NT2/D1 (cell line): ENCODE measurements at regions not wholly inside any gene's neighbourhood (a gene's known extent, or its start where the extent isn't known, plus 50 kb on each side); places are given as distances from the start of the nearest gene placed in this dataset.
"Not testable (repeated sequence)": the region's sequence is repeated elsewhere in the genome, so short reads cannot be mapped to it uniquely, and the experiment has no call there.

Experiments
- DNase-seq: peaks from one replicate; pipeline ENCODE4 v3.0.0-alpha.2; 2011; ENCODE audit warnings: low read depth, low spot score
- H3K27me3 ChIP-seq: 2 replicates; pipeline ENCODE4 v1.6.0; 2011; ENCODE audit warnings: mild to moderate bottlenecking; ENCODE audit not compliant: insufficient read length, insufficient read depth
- H3K36me3 ChIP-seq: 2 replicates; pipeline ENCODE4 v1.6.1; 2011; ENCODE audit warnings: mild to moderate bottlenecking, low read length, mixed read lengths; ENCODE audit not compliant: insufficient read depth, insufficient read length
- H3K4me1 ChIP-seq: 2 replicates; pipeline ENCODE4 v1.5.1; 2011; ENCODE audit not compliant: insufficient read depth, insufficient read length
- H3K4me3 ChIP-seq: 2 replicates; pipeline ENCODE4 v1.5.1; 2011; ENCODE audit warnings: low read depth; ENCODE audit not compliant: insufficient read length
- H3K9ac ChIP-seq: 2 replicates; pipeline ENCODE4 v1.6.0; 2011; ENCODE audit warnings: low read depth; ENCODE audit not compliant: insufficient read length
- H3K9me3 ChIP-seq: 2 replicates; pipeline ENCODE4 v1.5.1; 2011; ENCODE audit warnings: mild to moderate bottlenecking, low read length; ENCODE audit not compliant: insufficient read depth
- SUZ12 ChIP-seq: IDR thresholded peaks from 2 replicates; pipeline ENCODE4 v1.6.1; 2011; ENCODE audit not compliant: insufficient read length, insufficient read depth; ENCODE audit errors: extremely low read depth
- YY1 ChIP-seq: IDR thresholded peaks from 2 replicates; pipeline ENCODE4 v1.6.1; 2011; ENCODE audit not compliant: insufficient read length, insufficient read depth
- ZNF274 ChIP-seq: IDR thresholded peaks from 2 replicates; pipeline ENCODE4 v1.6.1; 2011; ENCODE audit warnings: mild to moderate bottlenecking, low read depth, low read length

DNA sequence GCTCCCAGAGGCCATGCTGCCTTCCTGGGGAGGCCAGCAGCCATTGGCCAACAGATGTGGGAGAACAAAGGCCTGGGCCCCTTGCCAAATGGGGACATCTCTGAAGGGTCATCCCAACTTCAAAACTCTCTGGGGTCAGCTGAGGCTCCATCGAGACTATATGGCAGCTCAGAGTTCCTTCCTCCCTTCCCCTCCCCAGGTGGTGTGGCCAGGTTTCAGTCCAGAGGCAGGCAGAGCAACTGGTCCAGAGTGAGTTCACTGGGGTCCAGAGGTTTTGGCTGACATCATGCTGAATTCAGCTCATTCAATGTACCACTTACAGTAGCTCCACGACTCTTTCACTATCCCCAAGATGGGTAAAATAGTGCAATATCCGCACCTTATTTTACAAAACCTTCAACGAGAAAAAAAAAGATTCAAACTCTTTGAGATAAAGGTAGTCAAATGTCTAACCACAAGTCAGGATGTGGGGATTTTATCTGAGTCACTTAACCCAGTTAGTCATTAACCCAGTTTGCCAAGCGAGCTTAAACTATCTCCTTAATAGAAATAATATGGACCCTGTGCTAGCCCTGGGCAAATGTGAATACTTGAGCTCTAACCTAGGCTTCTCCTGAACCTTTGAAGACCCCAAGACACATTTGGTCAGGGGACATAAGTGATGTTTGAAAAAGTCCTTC lies 108.4 kb upstream of the PLEKHG1 start:
- Histone ChIP-seq H3K9ac (no peak overlapping the region), H3K27me3 (no peaks in the 10 kb centered on the region), H3K4me3 (no peak overlapping the region), H3K36me3 (no peaks in the 10 kb centered on the region), H3K4me1 (peaks cover 4% of the 10 kb centered on the region), H3K9me3 (no peaks in the 10 kb centered on the region)
- TF ChIP-seq YY1: no peak
- TF ChIP-seq ZNF274: no peak
- no peak for TF ChIP-seq SUZ12
- no peak for DNase-seq

DNA sequence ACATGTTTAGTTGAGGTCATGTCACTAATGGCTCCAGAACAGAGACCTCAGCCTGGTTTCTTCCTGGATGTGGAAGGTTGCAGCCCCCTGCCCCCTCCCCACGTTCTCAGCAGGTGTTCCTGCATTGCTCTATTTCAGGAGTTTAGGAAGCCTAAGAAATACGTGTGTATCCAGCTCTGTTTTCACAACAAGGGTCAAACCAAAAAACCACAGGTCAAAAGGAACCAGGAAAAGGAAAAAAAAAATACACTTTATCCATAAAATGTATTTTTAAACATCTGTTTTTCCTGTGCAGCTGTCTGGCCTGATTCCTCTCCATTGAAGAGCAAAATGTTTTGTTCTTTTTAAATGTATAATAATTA lies 107.9 kb upstream of the PLEKHG1 start:
- peaks cover 4% of the 10 kb centered on the region for H3K4me1 ChIP-seq
- TF ChIP-seq SUZ12 (no peak), YY1 (no peak), ZNF274 (no peak)
- no peaks in the 10 kb centered on the region for H3K27me3 ChIP-seq
- H3K9me3 ChIP-seq: no peaks in the 10 kb centered on the region
- no peak overlapping the region for H3K4me3 ChIP-seq
- H3K9ac ChIP-seq: no peak overlapping the region
- no peak for DNase-seq
- no peaks in the 10 kb centered on the region for H3K36me3 ChIP-seq

DNA sequence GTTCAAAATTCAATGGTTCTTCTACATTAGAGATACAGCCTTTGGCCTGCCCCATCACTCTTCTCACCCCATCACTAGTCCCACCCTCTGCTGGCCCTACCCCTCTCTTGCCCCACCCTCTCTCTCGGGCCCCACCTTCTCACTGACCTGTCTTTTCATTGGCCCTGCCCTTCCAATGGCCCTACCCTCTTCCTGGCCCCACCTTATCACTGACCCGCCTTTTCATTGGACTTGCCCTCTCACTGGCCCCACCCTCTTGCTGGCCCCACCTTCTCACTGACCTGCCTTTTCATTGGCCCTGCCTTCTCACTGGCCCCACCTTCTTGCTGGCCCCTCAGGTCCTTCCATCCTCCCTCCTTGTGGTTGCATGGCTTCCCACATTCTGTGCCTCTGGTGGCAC lies 107.2 kb upstream of the PLEKHG1 start:
- no peak for TF ChIP-seq YY1
- no peak for TF ChIP-seq ZNF274
- H3K4me3 ChIP-seq: no peak overlapping the region
- no peak for DNase-seq
- no peaks in the 10 kb centered on the region for H3K9me3 ChIP-seq
- H3K36me3 ChIP-seq: no peaks in the 10 kb centered on the region
- peaks cover 4% of the 10 kb centered on the region for H3K4me1 ChIP-seq
- H3K9ac ChIP-seq: no peak overlapping the region
- H3K27me3 ChIP-seq: no peaks in the 10 kb centered on the region

DNA sequence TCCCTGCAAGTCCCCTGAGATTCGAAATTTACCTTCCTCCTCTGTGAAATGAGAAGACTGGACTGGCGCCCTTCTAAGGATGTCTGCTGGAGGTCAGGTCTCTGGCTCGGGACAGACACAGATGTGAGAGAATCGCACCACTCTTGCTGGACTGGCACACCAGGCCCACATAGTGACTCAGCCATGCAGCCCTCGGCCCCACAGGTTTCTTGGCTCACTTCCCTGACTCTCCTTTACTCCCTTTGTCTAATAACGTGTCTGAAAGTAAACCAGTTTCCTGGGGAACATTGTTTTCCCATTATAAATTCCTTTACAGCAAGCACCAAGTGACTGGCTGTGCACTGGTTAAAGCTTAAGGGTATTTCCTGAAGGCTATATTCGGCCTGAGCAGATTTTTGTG lies 106.7 kb upstream of the PLEKHG1 start:
- H3K9ac ChIP-seq: no peak overlapping the region
- no peak overlapping the region for H3K4me3 ChIP-seq
- TF ChIP-seq SUZ12 (no peak), ZNF274 (no peak), YY1 (no peak)

DNA sequence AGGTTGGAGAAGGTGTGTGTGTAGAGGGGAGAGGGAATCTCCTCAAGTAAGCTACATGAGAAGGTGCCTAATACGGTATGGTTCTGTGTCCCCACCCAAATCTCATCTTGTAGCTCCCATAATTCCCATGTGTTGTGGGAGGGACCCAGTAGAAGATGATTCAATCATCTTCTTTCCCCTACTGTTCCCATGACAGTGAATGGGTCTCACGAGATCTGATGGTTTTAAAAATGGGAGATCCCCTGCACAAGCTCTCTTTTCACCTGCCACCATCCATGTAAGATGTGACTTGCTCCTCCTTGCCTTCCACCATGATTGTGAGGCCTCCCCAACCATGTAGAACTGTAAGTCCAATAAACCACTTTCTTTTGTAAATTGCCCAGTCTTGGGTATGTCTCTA lies 106.1 kb upstream of the PLEKHG1 start:
- not testable (repeated sequence) for H3K4me3 ChIP-seq, H3K36me3 ChIP-seq, H3K9ac ChIP-seq, H3K4me1 ChIP-seq, DNase-seq, H3K27me3 ChIP-seq, H3K9me3 ChIP-seq

More for the DNA sequence above, 106.7 kb upstream of the PLEKHG1 start:
- Histone ChIP-seq H3K36me3 (no peaks in the 10 kb centered on the region), H3K4me1 (peaks cover 4% of the 10 kb centered on the region), H3K27me3 (no peaks in the 10 kb centered on the region), H3K9me3 (no peaks in the 10 kb centered on the region)
- DNase-seq: no peak

DNA sequence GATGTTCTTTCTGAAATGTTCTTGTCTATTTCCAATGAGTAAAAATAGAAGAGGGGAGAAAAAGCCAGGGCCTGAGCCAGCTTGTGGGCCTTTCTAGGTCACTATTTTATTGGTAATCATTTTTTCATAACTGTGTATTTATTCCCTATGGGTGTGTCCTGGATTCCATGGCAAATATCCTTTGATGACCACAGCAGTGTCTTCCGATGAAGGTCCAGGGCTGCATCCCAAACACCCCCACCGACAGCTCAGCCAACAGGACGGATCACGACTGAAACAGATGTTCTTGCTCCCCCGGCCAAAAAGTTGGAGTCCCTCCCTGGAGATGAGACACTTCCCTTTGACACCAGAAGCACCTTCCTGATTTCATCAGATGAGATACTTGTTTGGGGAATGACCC lies 105.4 kb upstream of the PLEKHG1 start:
- Histone ChIP-seq H3K36me3 (no peaks in the 10 kb centered on the region), H3K9me3 (no peaks in the 10 kb centered on the region), H3K27me3 (no peaks in the 10 kb centered on the region), H3K4me3 (no peak overlapping the region), H3K9ac (no peak overlapping the region), H3K4me1 (peaks cover 4% of the 10 kb centered on the region)
- TF ChIP-seq YY1 (no peak), ZNF274 (no peak), SUZ12 (no peak)
- no peak for DNase-seq

DNA sequence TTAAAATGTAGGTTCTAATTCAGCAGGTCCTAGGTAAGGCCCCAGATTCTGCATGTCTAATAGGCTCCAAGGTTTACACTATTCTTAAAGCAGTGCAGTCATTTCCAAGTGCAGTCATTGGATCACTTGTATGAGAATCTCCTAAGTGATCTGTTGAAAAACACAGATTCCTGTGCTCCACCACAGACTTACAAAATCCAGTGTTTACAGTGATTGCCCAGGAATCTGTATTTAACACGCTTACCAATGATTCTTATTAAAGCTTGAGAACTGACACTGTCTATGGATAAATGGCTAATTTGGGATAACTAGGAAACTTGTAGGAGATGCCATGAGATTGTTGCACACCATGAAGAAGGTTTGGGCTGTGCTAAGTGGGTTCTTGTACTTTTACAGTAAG lies 104.6 kb upstream of the PLEKHG1 start:
- no peak for TF ChIP-seq ZNF274
- TF ChIP-seq SUZ12: no peak
- TF ChIP-seq YY1: no peak
- Histone ChIP-seq H3K4me3 (no peak overlapping the region), H3K27me3 (no peaks in the 10 kb centered on the region), H3K9ac (no peak overlapping the region), H3K9me3 (no peaks in the 10 kb centered on the region), H3K4me1 (peaks cover 4% of the 10 kb centered on the region), H3K36me3 (no peaks in the 10 kb centered on the region)
- no peak for DNase-seq

DNA sequence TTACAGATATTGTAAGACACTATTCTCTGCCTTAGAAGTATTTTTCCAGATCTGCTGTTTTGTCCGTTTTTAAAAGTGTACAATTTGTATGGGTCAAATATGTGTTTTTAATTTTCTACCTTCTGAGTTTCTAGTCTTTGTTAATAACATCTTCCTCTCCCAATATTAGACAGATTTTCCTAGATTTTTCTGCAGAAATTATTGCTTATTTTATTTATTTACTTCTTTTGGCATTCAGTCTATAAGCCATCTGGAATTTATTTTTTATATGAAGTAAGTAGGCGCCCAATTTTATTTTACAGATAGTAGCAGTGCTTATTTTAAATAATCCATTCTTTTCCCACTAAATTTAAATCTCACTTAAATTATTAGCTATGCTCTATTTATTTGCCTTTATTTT lies 103.1 kb upstream of the PLEKHG1 start:
- TF ChIP-seq ZNF274: no peak
- no peak for TF ChIP-seq SUZ12
- no peak for TF ChIP-seq YY1
- Histone ChIP-seq H3K36me3 (no peaks in the 10 kb centered on the region), H3K27me3 (no peaks in the 10 kb centered on the region), H3K9me3 (peaks cover 4% of the 10 kb centered on the region; the same call in 1 of the 2 replicates), H3K9ac (no peak overlapping the region), H3K4me3 (no peak overlapping the region), H3K4me1 (no peaks in the 10 kb centered on the region)
- no peak for DNase-seq
